ENCODE measurements at regions not wholly inside any gene's neighbourhood (a gene's known extent, or its start where the extent isn't known, plus 50 kb on each side); places are given as distances from the start of the nearest gene placed in this dataset.

- Histone ChIP-seq H3K4me1 (ENCODE audit: insufficient read depth) (no peaks in the 10 kb centered on the region), H3K27ac (ENCODE audit: low read depth) (no peak overlapping the region), H3K36me3 (ENCODE audit: insufficient read depth) (no peaks in the 10 kb centered on the region), H3K4me3 (ENCODE audit: low read depth, low read length) (no peak overlapping the region)
- DNase-seq (ENCODE audit: extremely low spot score): no peak
- WGBS: 51% methylated on average over 1 of the region's 1 CpG
Measured at GRCh38 chr1:99177465-99177864, 86.8 kb upstream of the PLPPR4 start.

DNA sequence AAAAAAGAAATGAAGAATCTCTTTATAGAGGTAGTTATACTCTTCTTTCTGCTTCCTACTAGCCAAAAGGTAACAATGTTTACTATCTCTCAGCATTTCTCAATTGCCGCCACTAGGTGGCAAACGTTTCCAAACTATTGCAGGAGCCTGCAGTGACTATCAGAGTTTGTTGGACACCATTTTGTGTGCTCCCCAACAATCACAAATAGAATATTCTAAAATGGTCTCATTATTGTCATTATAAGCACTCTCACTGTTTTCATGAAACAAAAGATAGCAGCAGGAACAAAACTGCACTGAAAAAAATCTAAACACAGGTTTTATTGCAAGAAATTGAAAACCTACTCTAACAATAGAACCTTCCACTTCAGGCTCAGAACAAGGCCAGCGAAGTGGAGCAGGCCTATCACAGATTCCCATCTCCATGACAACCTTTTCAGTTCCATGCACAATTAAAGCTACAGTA is 83.9 kb upstream of the PLPPR4 start:
- peak; percentile 63 for DNase-seq (ENCODE audit: extremely low spot score)
- H3K4me1 ChIP-seq (ENCODE audit: insufficient read depth): no peaks in the 10 kb centered on the region
- peak overlapping the region; percentile 23 for H3K27ac ChIP-seq (ENCODE audit: low read depth)
- no peaks in the 10 kb centered on the region for H3K36me3 ChIP-seq (ENCODE audit: insufficient read depth)
- 16% methylated on average over 3 of the region's 3 CpGs for WGBS
- H3K4me3 ChIP-seq (ENCODE audit: low read depth, low read length): no peak overlapping the region

GRCh38 chr1:99180915-99181314 is 83.4 kb upstream of the PLPPR4 start:
- no peak for DNase-seq (ENCODE audit: extremely low spot score)
- H3K27ac ChIP-seq (ENCODE audit: low read depth): peak overlapping the region; percentile 10
- WGBS: 76% methylated on average over 2 of the region's 2 CpGs
- no peak overlapping the region for H3K4me3 ChIP-seq (ENCODE audit: low read depth, low read length)
- no peaks in the 10 kb centered on the region for H3K4me1 ChIP-seq (ENCODE audit: insufficient read depth)
- no peaks in the 10 kb centered on the region for H3K36me3 ChIP-seq (ENCODE audit: insufficient read depth)

GRCh38 chr1:99181892-99182291 is 82.4 kb upstream of the PLPPR4 start:
- no peaks in the 10 kb centered on the region for H3K36me3 ChIP-seq (ENCODE audit: insufficient read depth)
- DNase-seq (ENCODE audit: extremely low spot score): no peak
- H3K4me3 ChIP-seq (ENCODE audit: low read depth, low read length): no peak overlapping the region
- H3K27ac ChIP-seq (ENCODE audit: low read depth): no peak overlapping the region
- no peaks in the 10 kb centered on the region for H3K4me1 ChIP-seq (ENCODE audit: insufficient read depth)
- WGBS: 72% methylated on average over 2 of the region's 2 CpGs

GRCh38 chr1:99185196-99185595 is 79.1 kb upstream of the PLPPR4 start:
- H3K4me1 ChIP-seq (ENCODE audit: insufficient read depth): no peaks in the 10 kb centered on the region
- H3K27ac ChIP-seq (ENCODE audit: low read depth): no peak overlapping the region
- no peak overlapping the region for H3K4me3 ChIP-seq (ENCODE audit: low read depth, low read length)
- H3K36me3 ChIP-seq (ENCODE audit: insufficient read depth): no peaks in the 10 kb centered on the region
- DNase-seq (ENCODE audit: extremely low spot score): no peak
- 80% methylated on average over 3 of the region's 3 CpGs for WGBS

DNA sequence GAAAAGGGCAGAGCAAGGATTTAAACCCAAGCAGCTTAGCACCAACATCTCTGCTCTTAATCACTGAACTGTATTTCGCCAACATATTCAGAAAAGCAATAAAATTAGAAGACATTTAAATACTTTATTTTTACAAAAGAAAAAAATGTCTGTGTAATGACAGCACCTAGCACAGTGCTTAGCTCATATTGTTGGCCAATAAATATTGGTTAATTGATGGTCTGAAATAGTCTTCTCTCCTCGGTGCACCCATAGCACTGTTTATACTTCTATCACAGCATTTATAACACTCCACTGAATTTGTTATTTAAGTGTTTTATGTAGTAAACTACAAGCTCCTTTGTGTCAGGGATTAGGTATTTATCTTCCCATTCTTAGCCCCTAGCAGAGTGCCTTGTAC is 70.9 kb upstream of the PLPPR4 start:
- no peak for DNase-seq (ENCODE audit: extremely low spot score)
- H3K4me1 ChIP-seq (ENCODE audit: insufficient read depth): no peaks in the 10 kb centered on the region
- WGBS: 77% methylated on average over 2 of the region's 2 CpGs
- no peak overlapping the region for H3K27ac ChIP-seq (ENCODE audit: low read depth)
- no peak overlapping the region for H3K4me3 ChIP-seq (ENCODE audit: low read depth, low read length)
- no peaks in the 10 kb centered on the region for H3K36me3 ChIP-seq (ENCODE audit: insufficient read depth)

- Histone ChIP-seq H3K27ac (ENCODE audit: low read depth) (no peak overlapping the region), H3K4me3 (ENCODE audit: low read depth, low read length) (no peak overlapping the region), H3K36me3 (ENCODE audit: insufficient read depth) (no peaks in the 10 kb centered on the region), H3K4me1 (ENCODE audit: insufficient read depth) (no peaks in the 10 kb centered on the region)
- 56% methylated on average over 1 of the region's 1 CpG for WGBS
- no peak for DNase-seq (ENCODE audit: extremely low spot score)
Measured at GRCh38 chr1:99198393-99198792, 65.9 kb upstream of the PLPPR4 start.

DNA sequence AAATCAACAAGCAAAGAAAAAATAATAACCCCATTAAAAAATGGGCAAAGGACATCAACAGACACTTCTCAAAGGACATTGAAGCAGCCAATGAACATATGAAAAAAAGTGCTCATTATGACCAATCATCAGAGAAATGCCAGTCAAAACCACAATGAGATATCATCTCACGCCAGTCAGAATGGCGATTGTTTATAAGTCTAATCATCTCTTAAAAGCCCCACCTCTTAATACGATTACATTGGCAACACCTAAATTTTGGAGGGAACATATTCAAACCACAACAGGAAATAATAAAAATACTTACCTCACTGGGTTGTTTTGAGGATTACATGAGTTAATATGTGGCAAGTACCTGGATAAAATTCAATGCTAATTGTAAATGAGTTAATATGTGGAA is 57.1 kb upstream of the PLPPR4 start:
- Histone ChIP-seq H3K36me3 (ENCODE audit: insufficient read depth) (no peaks in the 10 kb centered on the region), H3K27ac (ENCODE audit: low read depth) (no peak overlapping the region), H3K4me1 (ENCODE audit: insufficient read depth) (no peaks in the 10 kb centered on the region), H3K4me3 (ENCODE audit: low read depth, low read length) (no peak overlapping the region)
- no peak for DNase-seq (ENCODE audit: extremely low spot score)
- WGBS: 71% methylated on average over 3 of the region's 3 CpGs

Measured in urinary bladder (tissue), 3 donors.